SH-SY5Y (cell line): ENCODE measurements at regions not wholly inside any gene's neighbourhood (a gene's known extent, or its start where the extent isn't known, plus 50 kb on each side); places are given as distances from the start of the nearest gene placed in this dataset.

Experiments used
- GATA2 ChIP-seq: IDR thresholded peaks from 2 replicates; pipeline ENCODE4 v1.6.1; 2011; ENCODE audit warnings: mild to moderate bottlenecking, low read depth, low read length
- GATA3 ChIP-seq: IDR thresholded peaks from 2 replicates; pipeline ENCODE4 v1.6.1; 2011; ENCODE audit warnings: low read depth, mild to moderate bottlenecking, low read length, moderate library complexity

GRCh38 chr5:96520345-96520744, 87.3 kb upstream of the PCSK1 start:
- TF ChIP-seq GATA3: no peak
- no peak for TF ChIP-seq GATA2

- no peak for TF ChIP-seq GATA3
- TF ChIP-seq GATA2: no peak
Measured at GRCh38 chr5:96522635-96523355, 89.7 kb upstream of the PCSK1 start.

GRCh38 chr5:96527768-96528661, 95.0 kb upstream of the PCSK1 start:
- TF ChIP-seq GATA3 (no peak), GATA2 (no peak)

GRCh38 chr5:96528826-96529474, 95.9 kb upstream of the PCSK1 start:
- TF ChIP-seq GATA3 (no peak), GATA2 (peak; percentile 63)

- TF ChIP-seq GATA3 (no peak), GATA2 (no peak)
Measured at GRCh38 chr5:96529559-96529958, 96.5 kb upstream of the PCSK1 start.

GRCh38 chr5:96530901-96531300, 97.9 kb upstream of the PCSK1 start:
- no peak for TF ChIP-seq GATA2
- no peak for TF ChIP-seq GATA3

GRCh38 chr5:96533371-96533770, 100.3 kb upstream of the PCSK1 start:
- no peak for TF ChIP-seq GATA2
- TF ChIP-seq GATA3: no peak

- no peak for TF ChIP-seq GATA3
- no peak for TF ChIP-seq GATA2
Measured at GRCh38 chr5:96537386-96537785, 104.3 kb upstream of the PCSK1 start.

GRCh38 chr5:96538808-96539250, 105.8 kb upstream of the PCSK1 start:
- no peak for TF ChIP-seq GATA3
- TF ChIP-seq GATA2: no peak

GRCh38 chr5:96546120-96546519, 113.1 kb upstream of the PCSK1 start:
- TF ChIP-seq GATA3 (no peak), GATA2 (no peak)

GRCh38 chr5:96547486-96547885, 114.4 kb upstream of the PCSK1 start:
- TF ChIP-seq GATA3 (no peak), GATA2 (no peak)

GRCh38 chr5:96548905-96549304, 113.3 kb upstream of the CAST start:
- TF ChIP-seq GATA3 (no peak), GATA2 (no peak)

- no peak for TF ChIP-seq GATA3
- TF ChIP-seq GATA2: no peak
Measured at GRCh38 chr5:96562614-96563013, 99.6 kb upstream of the CAST start.

GRCh38 chr5:96563816-96564215, 98.4 kb upstream of the CAST start:
- no peak for TF ChIP-seq GATA2
- TF ChIP-seq GATA3: no peak
